COLO668 (cell line): ENCODE measurements at regions not wholly inside any gene's neighbourhood (a gene's known extent, or its start where the extent isn't known, plus 50 kb on each side); places are given as distances from the start of the nearest gene placed in this dataset.

Experiments
- DNase-seq: peaks from one replicate; lab custom pipeline; 2025; ENCODE audit not compliant: unreplicated experiment; lab: John Stamatoyannopoulos, UW

DNA sequence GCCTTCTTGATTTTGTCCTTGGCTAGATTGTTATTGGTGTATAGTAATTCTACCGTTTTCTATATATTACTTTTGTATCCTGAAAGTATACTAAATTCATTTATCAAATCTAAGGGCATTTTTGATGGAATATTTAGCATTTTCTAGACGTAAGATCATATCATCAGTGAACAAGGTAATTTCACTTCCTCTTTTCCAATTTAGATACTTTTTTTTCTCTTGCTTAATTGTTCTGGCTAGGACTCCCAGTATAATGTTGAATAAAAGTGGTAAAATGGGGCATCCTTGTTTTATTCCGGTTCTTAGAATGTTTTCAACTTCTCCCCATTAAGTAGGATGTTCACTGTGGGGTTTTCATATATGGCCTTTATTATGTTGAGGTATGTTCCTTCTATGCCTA is 260.7 kb downstream of the POLR1F start:
- DNase-seq, result no peak

DNA sequence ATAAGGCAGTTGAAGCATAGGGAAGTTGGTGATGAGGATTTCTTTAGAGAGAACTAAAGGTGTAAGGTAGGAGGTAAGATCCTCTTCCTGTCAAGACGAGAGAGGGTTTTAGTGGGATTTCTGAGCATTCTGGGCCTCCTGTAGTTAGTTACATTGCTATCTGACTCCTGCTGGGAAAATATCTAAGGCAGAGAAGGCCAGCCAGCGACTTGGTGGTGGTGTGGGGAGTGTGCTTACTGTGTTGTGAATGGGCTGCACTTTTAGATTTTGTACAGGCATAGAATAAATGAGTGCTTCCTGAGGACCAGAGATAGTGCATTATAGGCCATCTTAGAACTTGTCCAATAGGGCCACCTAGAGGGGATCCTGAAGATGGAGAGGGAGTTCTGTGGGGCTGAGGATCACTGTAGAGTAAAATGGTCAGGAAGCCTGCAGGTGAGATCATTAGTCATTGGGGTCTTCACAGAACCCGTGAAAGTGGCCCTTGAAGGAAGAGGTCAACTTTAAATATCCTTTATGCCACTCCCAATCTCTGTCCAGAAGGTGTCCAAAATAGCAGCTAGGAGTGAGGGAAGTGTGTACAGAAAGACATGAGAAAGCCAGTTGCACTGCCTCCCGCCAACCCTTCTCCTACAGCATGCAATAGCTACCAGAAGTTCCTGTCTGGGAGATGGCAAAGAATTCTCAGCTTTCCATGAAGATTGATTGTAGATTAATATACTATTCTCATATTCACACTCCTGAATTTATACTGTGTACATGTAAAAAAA is 266.6 kb downstream of the POLR1F start:
- no peak for DNase-seq

DNA sequence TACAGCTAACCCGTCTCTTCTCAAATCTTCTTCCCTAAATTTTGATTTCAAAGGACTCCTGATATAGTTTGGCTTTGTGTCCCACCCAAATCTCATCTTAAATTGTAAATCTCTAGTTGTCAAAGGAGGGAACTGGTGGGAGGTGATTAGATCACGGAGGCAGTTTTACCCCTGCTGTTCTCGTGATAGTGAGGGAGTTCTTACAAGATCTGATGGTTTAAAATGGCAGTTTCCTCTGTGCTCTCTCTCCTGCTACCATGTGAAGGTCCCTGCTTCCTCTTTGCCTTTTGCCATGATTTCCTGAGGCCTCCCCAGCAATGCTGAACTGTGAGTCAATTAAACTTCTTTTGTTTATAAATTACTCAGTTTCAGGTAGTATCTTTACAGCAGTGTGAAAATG is 269.3 kb downstream of the POLR1F start:
- DNase-seq, result no peak

DNA sequence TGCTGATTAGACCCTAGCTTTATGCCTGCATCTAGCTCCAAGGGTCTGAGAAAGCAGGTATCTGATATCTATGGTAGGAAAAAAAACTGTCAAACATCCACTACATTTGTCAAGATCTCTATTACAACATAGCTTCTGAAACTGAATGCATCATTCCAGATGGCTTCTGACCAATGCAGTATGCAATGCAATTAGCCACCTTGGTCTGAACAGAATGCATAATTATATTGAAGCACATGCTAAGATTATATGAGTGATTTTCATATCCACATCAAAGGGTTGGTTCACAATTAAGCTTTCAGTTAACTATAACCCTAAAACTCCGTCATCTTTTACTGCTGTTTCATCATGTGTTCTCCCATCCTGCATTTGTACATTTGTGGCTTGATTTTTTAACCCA is 271.4 kb downstream of the POLR1F start:
- DNase-seq, result no peak

DNA sequence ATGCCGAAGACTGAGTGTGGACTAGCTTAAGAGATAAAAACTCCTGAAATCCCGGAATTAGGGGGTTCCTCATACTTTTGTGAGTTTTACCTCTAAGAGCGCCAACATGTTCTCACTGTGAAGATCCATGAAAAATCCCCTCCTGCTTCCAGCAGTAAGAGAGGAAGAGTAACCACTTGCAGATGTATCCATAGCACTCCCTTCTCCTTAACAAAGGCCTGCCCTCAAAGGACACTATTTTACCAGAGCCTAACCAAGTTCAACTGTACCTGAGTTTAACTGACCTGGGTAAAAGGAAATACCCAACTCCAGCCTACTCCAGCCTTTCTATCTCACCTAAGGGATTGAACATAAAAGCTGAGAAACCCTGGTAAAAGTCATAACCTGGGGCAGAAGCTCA is 280.9 kb downstream of the POLR1F start:
- no peak for DNase-seq

DNA sequence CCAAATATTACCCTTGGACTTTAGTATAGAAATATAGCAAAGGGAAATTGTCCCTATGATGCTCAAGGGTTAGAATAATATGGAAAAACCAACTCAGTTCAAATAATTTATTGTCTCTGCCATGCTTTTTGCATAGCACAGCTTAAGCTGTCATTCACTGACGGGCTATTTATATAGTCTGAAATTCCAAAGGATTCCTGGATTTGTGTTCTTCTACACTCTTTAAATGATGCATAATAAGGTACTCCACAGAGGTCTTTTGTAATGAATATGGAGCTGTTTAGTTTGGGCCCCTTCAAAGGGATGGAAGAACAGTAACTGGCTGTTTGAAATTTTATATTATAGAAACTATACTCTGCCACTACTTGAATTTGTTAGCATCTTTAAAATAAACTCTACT is 276.6 kb upstream of the FERD3L start:
- DNase-seq, result no peak

DNA sequence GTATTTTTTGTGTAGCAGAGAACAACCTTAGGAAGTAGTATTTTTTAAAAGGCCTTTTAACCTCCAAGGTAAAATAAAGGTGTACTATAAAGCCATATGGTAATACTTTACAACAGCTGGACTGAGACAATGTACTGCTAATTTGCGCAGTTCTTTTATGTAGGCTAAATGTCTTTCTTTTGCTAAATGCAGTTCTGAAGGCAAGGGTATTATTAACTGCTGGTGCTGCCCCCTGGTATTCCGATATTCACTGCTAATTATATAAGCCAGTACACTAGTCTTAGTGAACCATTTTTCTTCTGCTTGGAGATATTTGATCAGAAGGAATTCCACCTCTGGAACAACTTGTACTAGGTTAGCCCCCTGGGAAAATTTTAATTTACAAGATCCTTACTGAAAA is 272.0 kb upstream of the FERD3L start:
- no peak for DNase-seq

DNA sequence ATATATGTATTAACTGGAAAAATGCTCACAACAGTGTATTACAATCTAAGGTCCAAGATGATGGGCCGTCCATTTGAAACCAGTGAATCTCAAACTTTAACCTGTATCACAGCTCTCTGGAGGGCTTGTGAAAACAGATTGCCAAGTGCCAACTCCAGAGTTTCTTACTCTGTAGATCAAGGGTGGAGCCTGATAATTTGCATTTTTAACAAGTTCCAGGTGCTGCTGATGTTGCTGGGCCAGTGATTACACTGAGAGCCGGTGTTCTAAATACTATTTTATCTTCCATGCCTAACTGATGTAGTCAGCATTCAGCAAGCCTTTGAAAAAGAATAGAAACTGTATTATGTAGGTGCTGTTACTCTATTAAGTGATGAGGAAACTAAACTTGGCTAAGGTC is 269.9 kb upstream of the FERD3L start:
- no peak for DNase-seq

DNA sequence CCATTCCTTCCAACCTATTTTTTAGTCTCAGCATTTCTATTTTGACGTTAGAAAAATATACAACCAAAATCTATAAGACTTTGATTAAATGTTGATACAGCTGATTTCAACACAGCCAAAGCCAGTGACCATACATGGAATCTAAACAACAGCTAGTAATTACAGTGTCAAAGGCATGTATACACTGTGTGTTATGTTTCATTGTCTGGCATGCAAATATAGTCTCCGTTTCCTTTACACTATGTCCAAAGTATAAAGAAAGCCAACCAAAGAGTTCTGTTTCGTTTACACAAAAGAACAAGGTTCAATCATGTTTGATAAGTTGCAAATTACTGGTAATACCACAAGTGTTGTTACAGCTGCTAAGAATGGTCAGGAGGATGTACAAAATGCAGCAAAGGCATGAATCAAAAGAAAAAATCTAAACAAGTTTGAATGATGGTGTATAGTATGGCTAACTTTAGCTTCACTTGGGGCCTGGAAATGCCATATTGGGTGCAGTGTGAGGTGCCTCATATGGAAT is 268.3 kb upstream of the FERD3L start:
- DNase-seq, result no peak

DNA sequence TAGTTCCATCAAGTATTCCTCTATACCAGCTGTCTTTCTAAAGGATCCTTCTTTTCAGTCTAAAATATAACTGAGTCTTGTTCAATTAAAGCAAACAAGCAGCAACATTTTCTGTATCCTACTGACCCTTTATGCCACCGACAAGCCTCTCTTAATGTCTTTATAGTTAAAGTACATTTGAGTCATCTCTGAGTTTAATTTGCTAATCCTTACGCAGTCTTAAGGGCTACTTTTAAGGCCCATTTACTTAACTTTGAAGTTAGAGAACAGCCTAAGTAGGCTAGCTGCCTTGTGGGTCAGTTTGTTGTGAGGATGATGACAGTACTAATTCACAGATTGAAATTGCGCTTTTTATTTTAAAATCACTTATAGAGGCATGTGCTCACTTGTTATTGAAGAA is 265.5 kb upstream of the FERD3L start:
- no peak for DNase-seq

DNA sequence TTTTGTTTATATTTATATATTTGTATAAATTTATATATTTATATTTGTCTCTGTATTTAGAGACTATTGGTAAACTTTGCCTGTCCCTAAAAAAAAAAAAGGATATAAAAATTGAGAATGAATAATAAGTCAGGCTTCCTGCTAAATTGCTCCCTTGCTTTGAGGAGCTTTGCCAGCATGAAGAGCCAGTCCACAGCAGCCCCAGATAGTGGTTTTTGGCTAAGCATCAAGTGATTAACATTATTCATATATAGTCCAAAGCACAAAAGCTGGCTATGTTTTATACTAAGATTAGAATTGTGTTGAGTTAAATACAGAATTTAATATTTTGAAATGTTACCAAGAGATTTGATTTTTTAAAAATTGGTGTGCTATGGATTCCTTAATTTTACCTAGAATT is 264.9 kb upstream of the FERD3L start:
- DNase-seq, result no peak

DNA sequence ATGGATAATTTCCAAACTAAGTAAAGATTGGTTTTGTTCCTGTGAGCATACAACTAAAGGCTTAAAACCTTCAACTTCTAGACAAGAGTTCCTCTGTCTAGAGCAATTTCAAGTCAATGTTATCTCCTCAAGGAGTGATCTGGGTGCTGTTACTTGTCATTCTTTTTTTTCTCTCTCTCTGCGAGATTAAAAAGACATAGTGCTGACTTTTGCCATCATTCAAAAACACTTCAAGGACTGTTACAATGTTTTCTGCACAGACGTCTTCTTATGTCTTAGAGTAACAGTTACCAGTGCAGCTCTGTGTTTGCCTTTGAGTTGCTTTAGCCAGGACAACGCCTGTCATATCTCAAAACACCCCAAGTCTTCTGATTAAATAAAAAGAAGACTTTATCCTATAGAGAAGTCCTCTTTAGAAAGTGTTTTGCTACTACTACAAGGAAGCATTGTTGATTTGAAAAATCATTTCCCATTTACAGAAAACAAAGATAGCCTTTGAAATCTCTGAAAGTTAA is 263.5 kb upstream of the FERD3L start:
- DNase-seq, result no peak

DNA sequence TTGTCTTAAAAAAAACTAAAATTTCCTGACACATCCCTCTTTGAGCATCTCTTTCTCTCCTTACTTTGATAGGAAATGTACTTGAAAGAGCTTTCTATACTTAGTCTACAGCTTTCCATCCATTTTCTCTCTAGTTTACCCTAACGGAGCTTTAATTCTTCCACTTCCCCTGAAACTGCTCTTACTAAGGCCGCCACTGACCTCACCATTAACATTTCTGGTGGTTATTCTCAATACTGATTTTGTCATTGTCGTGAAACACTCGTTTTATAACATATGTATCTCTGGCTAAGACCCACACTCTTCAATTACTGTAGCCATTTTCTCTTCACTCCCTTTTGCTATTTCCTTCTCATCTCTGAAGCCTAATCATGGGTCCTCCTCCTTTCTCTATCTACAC is 262.0 kb upstream of the FERD3L start:
- DNase-seq, result no peak

DNA sequence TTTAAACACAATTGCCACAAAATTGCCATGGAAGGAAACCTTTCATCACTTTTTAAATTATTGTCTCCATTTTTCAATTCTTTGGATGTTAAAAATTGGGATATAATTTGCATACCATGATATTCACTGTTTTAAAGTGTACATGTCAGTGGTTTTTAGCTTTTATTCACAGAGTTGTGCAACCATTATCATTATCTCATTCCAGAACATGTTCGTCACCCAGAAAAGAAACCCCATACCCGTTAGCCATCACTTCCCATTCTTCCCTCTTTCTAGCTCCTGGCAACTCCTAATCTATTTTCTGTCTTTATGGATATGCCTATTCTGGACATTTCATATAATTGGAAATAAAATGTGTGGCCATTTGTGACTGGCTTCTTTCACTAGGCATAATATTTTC is 260.3 kb upstream of the FERD3L start:
- no peak for DNase-seq

DNA sequence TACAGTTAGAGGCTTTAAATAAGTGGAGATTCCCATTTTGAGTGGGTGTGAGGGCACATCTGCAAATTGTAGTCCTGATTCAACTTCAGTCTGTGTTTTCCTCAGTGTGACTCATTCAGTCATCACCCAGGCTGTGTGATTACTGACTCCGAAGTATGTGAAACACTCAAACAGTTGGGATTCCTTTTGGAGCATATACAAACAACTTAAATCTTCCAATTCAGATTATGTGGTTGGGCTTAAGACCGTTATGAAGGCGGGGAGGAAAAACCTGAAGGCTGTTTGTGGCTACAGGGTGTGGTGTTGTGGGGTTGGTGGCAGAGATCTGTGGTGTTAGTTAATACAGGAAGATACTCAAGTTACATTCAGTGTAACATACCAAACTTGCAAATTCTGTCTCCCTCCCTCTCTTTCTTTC is 259.7 kb upstream of the FERD3L start:
- DNase-seq, result no peak

DNA sequence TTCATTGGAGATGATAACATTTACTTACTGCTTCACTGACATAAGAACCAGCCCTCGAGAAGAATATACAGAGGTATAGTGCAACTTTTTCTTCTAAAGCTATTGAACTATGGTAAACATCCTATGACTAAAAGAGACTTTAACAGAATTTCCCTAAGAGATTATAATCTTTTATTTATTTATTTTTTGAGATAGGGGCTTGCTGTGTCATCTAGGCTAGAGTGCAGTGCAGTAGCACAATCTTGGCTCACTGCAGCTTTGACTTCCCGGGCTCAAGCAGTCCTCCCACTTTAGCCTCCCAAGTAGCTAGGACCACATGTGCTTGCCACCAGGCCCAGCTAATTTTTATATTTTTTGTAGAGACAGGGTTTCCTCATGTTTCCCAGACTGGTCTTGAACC is 258.5 kb upstream of the FERD3L start:
- DNase-seq, result no peak

DNA sequence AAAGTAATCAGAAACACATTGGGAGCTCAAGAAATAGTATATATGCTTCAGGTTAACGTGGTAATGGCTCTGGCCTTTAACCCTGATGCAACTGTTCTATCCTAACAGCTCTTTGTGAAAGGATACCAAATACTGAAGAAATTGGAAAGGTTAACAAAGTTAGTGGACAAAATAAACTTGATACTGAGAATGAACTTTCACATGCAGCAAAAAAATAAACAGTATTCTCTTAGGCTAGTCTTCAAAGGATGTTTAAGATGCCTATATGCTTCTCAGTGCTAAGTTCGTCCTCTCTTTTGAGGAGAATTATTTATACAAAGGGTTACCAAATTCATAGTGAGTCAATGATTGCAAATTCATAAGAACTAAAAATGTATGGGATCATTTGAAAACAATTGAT is 256.2 kb upstream of the FERD3L start:
- DNase-seq, result no peak

DNA sequence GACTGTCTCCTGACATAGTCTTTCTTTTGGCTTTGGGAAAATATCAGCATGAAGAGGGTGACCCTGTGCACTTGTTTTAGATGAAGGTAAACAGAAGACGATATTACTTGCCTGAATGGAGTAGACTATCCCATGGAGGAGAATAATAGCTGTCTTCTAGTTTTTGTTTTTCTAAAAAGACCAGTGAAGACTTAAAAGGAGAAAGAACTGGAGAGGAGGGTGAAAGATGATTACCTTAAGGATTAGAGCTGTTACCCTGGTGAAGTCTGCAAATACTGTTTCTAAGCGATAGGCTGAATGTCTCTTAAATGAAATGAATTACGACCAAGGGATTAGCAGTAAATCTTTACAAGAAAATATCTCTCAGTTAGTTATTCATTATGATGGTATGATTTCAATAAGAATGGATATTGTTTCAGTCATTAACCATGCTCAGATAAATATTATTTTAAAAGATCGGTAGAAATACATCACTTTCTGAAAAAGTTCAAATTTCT is 255.6 kb upstream of the FERD3L start:
- no peak for DNase-seq

DNA sequence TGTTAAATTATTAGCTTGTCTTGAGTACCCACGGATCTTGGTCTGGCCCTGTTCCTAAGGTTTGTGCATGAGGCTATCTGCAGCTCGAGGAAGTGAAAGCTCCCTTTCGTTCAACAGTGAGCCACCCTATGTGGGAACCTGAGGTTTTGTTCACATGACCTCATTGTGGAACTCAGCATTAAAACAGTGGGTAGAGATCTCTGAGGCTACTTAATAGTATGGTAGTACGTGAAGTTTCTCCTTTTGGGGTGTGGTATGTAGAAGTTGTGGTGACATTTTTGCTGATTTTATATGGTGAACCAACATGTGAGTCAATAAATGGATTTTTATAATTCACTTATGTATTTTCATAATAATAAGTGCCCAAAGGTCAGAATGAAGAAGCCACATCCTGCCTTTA is 252.7 kb upstream of the FERD3L start:
- DNase-seq, result no peak

DNA sequence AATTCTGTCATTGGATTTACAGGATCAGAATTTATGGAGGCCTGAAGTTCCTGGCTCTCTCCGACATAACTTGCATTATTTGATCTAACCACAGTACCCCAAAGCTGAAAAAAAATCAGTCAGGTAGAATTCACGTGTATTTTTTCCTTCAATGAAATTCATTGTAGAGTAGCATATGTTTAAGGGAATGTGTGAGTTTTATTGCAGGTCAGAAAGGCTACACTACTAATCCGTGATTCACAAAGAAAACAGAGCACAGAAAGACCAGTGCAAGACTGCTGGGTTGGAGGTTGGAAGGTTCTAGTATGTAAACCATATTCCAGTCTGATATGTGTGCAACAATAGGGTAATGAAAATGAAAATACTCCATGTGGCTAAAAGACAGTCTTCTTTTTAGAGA is 247.0 kb upstream of the FERD3L start:
- DNase-seq, result no peak

DNA sequence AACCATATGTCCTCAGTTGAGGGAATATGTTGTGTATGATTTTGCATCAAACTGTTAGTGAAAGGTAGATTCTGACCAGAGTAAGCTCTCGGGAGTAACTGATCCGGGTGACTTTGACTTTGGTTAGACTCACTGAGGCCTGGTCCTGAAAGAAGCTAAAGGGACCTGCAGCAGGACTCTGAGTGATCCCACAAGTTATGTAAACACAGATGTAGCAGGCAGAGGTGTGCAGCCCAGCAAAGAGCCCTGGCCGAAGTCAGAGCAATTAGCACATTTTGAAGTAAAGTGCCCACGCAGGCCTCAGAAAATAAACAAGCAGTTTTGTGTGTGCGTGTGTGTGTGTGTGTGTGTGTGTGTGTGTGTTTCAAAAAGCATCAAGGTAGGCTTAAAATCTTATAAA is 245.6 kb upstream of the FERD3L start:
- DNase-seq, result no peak

DNA sequence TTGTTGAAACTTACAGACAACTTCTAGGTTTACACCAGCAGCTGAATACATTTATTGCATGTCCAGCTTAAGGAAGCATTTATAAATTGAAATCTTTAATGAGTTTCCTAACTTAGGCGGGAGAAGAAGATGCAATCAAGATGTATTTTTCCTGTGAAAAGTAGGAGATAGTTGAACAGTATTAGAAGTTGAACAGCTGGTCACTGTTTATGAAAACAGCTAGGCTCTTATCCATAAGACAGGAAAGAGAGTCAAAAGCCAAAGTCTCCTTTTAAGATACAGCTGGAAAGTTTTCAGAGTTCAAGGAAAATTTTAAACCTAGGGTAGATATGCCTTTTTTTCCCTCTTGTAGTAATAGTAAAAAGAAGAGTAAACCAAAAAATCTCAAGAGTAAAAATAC is 236.1 kb upstream of the FERD3L start:
- DNase-seq, result no peak

DNA sequence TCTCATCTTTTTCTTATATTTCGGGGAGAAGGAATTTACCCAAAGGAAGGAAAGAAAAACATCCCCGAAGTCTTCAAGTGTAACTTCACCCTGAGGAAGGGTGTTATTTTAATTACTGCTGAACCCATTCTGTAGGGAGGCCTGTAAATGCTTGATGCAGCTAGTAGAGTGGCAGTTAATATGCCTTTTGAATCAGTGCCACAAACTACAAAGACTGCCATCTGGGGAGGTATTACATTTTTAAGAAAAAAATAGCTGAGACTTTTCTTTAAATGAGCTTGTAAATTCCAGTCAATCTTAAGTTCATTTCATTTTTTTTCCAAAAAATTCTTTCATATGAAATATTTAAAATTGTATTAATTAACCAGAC is 233.1 kb upstream of the FERD3L start:
- DNase-seq, result no peak
